Stimulated activated CD4-positive, alpha-beta T cell treated with anti-CD3 and anti-CD28 coated beads, Interleukin-4, amount 100 ng/mL, for 24 hours (primary cell): ENCODE measurements at regions not wholly inside any gene's neighbourhood (a gene's known extent, or its start where the extent isn't known, plus 50 kb on each side); places are given as distances from the start of the nearest gene placed in this dataset.
A peak's percentile ranks its signal among the peaks of the same experiment; 100 is the strongest.

Experiments
- DNase-seq: peaks from one replicate; pipeline ENCODE4 v3.0.0-alpha.2; 2020

DNA sequence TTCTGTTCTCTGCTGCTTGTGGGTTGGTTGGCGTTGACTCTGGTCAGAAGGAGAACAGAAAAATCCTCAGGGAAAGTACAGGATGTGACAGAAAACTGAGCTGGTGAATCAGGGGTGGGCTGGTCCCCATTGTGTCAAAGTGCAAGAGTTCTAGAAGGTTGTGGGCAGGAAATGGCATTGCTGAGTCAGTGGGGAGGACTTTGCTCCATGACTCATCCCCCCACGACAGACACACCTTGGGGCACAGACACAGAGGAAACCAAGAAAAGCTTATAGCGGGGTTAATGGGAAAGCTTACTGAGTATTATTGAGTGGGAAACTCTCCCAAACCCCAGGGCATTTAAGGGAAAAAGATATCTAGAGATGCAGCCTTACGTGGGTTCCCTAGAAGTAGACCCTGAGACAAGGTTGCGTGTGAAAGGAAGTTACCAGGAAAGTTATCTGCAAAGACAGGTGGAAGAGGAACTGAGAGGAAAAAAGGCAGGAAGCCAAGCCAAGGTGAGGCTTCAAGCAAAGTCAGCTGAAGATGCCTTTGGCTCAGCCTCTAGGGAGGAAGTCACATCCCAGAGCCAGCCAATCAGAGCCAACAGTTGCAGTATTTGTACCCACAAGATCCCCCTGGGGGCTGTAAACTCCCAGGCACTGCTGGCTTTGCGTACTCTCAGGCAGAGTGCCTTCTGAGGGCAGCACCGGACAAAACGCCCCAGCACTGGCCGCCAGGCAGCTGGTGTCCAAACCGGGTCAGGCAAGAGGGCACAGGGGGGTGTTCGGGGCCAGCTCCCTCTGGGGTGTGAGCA is 86.4 kb downstream of the FOXL1 start:
- peak; percentile 66 for DNase-seq

DNA sequence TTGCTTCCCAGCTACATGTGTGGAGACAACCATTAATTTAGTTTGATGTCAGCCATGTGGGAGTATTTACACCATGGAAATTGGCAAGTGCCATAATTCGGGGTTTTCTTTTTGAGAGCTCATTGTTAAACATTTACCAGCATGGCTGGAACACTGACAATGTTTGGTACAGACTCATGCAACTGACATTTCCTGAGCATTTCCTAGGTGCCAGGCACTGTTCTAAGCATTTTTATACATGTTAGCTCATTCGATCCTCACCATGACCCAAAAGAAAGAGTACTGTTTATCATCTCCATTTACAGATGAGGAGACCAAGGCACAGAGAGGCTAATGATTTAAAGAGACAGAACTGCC is 86.9 kb downstream of the FOXL1 start:
- DNase-seq: no peak

DNA sequence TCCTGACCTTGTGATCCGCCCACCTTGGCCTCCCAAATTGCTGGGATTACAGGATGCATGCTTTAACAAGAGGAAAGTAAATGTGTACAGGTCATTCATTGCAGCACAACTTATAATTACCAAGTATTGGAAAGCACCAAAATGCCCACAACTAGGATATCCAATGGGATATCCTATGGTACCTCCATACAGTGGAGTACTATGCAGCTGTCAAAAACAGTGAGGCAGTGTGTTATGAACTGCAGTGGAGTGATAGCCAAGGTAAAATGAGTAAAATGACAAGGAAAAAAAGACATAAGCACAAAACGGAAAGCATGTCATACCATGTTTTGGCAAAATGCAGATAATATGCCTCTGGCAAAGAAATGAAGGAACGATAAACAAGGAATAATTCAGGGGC is 87.6 kb downstream of the FOXL1 start:
- DNase-seq: no peak

DNA sequence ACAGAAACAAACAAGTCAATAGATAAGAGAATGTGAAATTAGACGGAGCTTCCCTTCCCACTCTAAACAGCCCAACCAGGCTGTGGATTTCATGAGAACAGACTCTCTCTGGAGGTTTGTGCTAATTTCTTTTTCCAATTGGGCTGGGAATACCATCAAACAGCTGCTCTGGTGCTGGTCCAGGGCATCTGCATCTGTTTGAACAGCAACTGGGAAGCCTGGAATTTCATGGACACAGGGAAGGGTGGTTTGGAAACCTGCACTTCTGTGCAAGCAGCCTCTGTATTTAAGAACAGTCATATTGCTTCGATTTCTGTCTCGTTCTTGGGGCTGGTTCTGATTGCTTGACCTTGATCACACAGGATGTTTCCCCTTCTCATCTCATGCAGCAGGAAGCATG is 88.7 kb downstream of the FOXL1 start:
- no peak for DNase-seq

DNA sequence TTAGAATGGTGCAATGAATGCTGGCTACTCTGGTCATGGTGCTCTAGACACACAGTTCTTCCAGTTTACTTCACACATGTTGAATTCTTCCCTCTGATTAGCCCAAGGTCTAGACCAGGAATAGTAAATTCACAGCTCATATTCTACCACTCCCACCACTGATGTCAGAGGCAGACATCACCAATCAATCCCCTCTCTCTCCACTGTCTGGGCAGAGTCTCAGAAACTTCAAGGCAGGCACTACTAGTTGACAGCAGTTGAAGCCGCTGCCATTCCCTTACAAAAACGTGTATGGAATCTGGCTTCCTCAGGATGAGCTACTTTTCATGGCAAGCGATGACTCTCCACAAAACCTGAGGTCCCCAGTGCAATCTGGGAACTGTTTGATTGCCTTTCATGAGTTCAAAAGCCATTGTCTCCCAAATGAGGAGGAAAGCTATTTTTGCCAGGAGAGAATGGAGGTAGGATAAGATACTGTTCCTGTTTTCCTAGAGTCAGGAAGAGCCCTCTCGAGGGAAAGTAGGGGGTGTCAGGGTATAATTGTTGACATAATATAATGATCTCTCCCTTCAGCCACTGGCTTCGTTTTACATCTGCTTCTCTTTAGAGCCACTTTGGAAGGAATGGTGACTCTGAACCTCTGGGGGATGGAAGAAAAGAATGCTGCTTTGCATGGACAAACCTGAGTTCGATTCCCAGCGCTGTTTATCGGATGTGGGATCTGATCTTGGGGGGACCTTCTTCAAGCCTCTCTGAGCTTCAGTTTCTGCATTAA is 90.0 kb downstream of the FOXL1 start:
- no peak for DNase-seq

DNA sequence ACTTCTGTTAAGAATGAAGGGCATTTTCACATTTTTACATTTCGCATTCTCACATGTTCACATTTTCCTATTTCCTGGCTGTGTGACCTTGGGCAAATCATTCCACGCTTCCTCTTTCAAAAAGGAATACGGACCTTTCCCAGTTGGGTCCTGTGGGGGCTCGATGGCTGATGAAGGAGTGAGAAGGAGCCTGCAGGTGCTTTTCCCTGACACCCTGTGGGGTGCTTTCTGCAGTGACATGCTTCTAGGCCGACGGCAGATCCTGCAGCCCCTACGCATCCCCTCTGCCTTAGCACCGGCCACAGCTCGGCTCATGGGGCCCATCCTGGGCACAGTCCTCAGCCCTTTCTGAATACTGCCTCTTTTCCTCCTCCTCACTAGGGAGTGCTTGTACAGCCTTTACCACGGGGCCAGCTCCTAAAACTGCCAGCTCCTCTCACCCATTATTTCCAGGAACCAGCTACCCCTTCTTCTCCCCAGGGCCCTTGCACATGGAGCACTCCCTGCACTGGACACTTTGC is 91.0 kb downstream of the FOXL1 start:
- no peak for DNase-seq

DNA sequence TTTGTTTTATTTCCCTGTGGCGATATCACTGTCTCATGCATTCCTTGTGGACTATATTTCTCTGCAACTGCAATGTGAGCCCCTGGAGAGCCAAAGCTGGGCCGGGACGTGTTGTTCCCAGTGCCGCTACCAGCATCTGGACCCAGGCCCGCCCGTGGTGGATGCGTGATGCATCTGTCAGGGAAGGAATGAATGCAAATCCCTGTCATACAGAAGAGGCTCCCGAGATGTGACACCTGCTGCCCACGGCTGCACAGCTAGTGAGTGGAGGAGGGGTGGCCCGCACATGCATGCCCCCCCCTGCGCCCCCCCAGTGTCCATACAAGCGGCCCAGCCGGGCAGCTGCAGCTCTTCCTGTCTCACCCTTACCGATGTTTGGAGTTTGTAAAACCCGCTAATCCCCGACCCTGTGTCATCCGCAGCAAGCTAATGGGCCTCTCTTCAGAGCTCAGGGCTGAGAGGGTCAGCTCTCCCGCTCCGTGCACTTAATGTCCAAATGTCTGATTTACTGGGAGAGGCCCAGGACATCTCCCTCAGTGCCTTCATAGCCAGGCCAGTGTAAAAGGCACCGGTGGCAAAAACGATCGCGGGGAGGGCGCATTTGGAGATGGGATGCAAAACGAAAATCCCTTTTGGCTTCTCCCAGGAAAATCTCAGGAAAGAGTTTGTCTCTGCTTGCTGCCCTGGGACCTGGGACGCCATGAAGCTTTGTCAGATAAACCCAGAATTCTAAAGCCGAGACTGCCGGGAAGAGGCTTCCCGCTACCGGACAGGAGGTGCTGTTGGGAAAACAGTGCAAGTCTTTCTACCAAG is 91.8 kb downstream of the FOXL1 start:
- DNase-seq: no peak

DNA sequence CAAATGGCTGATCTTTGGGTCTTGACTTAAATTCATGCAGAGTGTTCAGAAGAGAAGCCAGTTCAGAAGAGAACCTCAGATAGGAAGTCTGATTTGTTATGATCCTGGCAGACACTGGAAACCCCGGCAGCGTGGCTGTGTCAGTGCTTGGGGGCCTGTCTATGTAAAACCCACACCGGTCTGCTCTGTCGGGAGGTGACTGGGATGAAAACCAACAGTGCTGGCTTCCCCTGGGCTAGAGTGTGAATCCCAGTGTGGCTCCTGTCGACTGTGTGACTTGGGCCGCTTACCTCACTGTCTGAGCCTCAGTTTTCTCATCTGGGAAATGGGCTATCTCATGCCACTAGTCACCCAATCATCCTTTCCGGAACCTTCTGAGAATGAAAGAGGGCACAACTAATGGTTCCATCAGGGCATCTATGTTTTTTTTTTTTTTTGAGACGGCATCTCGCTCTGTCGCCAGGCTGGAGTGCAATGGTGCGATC is 92.4 kb downstream of the FOXL1 start:
- no peak for DNase-seq

DNA sequence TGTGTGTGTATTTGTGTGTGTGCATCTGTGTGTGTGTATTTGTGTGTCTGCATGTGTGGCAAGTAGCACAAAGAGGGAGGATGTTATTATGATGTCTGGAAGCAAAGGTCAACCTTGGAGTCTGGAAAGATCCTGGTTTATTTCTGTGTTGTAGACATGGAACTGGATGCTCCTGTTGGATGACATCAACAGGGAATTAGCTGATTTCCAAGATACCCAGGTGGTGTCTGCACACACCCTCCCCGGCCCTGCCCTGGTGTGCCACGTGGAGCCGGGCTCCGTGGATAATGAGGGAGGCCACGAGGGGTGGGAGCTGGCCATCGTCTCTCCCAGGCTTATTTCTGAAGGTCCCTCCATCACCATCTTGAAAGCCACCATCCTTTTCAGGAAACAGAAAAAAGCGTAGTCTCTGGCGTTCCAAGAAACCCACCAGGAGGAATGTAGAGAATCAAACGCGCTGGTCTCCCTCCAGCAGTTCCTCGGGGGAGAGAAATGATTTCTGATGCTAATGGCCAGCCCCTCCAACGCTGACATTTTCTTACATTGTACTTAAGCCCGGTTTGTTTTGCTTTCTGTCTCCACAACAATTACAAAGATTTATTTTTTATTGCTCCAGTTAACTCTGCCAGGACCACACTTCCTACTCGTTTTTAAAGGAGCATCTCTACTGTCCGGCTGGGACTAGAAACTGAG is 93.3 kb downstream of the FOXL1 start:
- no peak for DNase-seq

DNA sequence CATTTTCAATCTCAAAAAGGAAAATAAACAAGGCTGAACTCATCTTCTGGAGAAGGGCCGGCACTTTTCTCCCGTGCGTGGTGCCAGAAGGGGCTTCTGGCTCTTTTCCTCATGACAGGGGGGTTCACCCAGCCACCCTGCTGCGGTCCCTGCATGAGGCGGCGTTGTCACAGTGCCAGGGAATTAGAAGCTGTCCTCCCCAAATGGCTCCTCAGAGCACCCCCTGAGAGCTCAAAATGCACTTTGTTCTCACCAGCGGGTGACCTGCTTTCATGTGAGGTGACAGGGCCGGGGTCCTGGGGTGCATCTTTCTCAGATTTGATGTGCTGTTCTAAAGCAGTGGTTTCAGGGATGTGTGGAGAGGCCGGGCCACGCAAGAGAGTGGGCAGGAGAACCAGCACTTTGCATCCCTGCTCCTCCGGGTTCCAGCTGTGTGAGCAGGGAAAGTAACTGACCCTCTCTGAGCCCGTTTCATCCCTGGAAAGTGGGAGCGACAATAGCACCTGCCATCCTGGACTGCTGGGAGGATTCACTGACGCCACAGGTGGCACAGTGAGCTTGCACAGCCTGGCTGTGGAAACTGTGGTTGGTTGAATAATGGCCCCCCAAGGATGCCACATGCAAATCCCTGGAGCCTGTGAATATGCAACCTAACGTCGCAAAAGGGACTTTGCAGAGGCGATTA is 94.0 kb downstream of the FOXL1 start:
- no peak for DNase-seq

DNA sequence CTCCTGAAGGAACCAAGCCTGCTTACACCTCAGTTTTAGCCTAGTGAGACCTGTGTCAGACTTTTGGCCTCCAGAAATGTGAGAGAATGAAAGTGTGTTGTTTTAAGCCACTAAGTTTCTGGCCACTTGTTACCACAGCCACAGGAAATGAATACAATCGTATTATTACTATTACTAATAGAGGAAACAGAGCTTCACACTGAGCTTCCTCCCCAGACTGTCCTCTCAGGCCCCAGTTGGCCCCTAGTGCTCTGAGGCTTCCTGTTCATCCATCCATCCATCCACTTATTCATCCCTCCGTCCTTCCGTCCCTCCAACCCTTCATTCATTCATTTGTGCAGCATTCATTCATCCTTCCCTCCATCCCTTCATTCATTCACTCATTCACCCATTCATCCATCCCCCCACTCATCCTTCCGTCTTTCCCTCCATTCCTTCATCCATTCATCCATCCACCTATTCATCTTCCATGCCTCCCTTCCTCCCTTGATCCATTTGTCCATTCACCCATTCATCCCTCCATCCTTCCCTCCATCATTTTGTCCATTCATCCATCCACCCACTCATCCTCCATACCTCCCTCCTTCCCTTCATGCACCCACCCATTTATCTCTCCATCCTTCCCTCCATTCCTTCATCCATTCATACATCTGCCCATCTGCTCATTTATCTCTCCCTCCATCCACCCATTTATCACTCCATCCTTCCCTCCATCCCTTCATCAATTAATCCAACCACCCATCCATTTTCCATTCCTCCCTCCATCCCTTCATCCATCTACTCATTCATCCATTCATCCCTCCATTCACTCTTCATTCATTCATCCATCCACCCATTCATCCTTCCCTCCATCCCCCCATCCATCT is 95.0 kb downstream of the FOXL1 start:
- DNase-seq: no peak

DNA sequence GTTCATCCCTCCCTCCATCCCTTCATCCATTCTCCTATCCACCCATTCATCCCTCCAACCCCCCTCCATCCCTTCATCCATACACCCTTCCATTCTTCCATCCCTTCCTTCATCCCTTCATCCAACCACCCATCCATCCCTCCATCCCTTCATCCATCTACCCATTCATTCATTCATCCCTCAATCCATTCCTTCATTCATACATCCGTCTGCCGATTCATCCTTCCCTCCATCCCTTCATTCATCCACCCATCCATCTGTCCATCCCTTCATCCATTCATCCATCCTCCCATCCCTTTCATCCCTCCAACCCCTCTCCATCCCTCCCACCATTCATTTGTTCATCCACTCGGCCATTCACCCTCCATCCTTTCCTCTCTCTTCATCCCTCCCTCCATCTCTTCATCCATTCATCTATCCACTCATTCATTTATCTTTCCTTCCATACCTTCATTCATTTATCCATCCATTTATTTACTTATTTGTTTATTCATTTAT is 95.7 kb downstream of the FOXL1 start:
- DNase-seq: no peak

DNA sequence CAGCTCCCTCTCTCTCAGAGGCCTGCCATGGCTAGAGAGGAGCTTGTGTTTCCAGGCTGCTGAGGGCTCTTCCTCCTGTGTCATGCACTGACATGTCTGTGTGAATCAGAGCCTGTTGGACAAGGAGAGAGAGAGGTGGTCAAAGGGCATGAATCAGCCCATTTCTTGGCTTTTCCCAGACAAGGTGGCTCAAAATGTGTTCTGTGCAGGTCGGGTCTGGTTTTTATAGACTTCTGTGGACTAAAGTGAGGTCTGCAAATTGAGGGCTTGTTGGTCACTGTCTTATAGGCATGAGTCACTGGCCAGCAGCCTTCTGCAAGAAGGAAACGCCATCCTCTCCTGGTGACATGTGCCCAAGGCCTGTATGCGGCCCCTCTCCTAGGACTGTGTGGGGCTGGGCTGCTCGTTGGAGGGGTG is 97.9 kb downstream of the FOXL1 start:
- no peak for DNase-seq

DNA sequence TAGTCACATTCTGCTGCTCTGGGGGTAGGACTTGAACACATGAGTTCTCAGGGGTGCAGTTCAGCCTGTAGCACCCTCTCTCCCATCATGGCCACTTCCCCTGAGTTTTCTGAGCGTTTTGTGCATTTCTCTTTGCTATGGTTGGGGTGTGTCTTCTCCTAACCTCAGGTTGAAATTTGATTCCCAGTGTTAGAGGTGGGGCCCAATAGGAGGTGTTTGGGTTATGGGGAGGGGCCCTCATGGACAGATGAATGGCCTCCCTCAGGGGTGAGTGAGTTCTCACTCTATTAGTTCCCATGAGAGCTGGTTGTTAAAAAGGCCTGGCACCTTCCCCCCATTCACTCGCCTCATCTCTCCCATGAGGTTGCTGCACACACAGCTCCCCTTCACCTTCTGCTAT is 101.1 kb downstream of the FOXL1 start:
- DNase-seq: no peak

DNA sequence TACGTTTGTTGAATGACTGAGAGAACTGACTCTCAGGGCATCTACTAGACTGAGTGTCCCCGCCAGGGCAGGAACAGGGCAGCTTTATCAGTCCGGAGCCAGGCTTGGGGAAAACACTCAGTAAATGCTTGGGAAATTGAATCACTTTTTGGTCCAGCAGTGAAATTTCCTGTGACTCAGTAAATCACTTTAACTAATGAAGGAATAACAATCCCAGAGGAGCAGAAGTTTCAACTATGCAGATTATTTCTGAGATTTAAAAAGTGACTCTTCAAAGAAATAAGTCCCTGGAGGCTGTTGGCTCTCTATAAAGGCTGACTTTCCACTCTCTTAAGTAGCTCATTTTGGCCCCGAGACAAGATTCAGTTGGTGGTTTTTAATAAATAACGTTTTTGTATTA is 101.8 kb downstream of the FOXL1 start:
- DNase-seq: no peak

DNA sequence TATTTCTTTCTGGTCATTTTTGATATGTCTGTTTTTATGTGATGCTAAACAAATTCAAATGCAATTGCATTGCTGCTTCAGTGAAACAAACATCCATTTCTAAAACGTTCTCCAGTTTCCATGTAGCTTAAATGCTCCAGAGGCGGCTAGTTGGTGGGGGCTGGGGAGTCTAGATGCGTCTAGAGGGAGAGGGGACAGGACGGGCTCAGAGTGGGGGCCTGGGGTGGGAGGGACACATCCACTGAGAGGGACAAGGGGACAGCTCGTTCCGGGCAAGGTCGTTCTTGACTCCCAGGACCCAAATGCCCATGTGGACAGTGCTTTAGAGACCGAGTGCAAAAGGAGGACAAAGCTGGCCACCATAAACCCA is 102.3 kb downstream of the FOXL1 start:
- no peak for DNase-seq

DNA sequence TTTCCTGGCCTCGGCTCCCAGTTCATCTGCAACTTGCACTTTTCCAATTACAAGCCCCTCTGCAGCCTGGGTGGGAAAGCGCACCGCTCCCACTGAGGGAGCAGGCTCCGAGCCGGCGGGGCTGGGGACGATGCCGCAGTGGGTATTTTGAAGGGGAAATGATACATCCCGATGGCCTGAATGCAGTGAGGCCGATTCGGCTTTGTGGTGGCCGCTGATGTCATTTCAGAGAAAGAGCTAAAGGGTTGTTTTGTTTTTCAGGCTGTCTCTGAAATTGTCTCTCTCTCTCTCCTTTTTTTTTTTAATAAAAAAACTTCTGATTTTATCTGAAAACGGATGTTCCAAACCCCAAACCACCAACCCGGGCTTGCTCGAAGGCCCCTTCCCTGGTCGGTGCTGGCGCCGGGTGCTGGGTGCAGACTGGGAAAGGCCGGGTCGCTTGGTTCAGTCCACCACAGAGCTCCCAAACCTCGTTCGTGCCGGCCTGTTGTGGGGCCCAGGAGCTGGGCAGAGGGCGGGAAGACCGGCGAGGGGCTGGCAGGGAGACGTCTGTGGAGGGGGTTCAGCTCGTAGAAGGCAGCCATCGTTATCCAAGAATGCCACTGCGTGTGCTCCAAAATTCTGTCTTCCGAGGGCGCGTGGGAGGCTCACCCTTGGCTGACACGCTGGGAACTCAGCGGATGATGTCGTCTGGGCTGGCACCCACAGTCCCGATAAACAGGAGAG is 102.8 kb downstream of the FOXL1 start:
- DNase-seq: no peak

DNA sequence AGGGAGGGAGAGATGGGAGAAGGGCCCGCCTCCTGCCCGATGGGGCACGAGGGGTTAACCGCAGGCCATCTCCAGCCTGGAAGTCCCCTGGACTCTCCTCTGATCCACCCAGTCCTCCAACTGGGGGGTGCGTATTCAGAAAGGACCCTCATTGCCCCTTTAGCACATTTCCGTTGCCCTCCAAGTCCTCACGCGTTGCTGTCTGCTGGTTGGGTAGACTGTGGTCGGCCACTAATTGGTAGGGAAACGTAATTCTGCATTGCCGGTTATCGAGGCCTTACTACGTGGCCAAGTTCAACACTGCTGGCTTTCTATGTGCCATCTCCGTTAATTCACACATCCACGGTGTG is 103.4 kb downstream of the FOXL1 start:
- no peak for DNase-seq

DNA sequence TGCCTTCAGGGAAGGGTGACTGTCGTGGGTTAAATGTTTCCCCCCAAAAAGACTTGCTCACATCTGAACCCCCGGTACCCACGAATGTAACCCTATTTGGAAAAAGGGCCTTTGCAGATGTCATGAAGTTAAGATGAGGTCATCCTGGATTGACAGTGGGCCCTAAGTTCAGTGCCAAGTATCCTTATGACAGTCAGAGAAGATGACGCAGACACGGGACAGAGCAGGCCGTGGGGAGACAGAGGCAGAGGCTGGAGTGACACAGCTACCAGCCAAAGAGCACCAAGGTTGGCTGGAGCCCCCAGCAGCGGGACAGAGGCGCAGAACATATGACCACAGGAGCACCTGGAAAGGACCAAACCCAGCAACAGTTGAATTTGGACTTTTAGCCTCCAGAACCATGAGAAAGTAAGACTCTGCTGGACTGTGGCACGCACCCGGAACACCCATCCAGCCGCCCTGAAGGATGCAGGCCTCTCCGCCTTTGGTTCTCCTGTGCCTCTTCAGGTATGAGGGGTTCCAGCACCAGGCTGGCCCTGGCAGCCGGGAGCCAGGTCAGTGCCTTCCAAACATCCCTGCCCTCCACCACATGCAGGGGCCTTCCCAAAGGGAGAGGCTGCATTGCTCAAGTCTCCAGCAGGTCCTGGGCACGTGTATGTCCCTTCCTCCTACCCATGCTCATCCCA is 104.0 kb downstream of the FOXL1 start:
- no peak for DNase-seq
